ENCODE measurements at regions not wholly inside any gene's neighbourhood (a gene's known extent, or its start where the extent isn't known, plus 50 kb on each side); places are given as distances from the start of the nearest gene placed in this dataset.

GRCh38 chrX:63417649-63418048, 66.5 kb upstream of the SPIN4 start:
- no peak for TF ChIP-seq CTCF (conservative IDR thresholded peaks at IDR 0.05 in 1 of 2, IDR thresholded peaks at IDR 0.05 in 1 of 2; ENCODE audit: extremely low read depth in 1 of 2, insufficient read depth in 1 of 2, low read depth in 1 of 2, low read length in 2 of 2)
- TF ChIP-seq EZH2 (IDR thresholded peaks at IDR 0.05; ENCODE audit: borderline replicate concordance, low read length), result no peak
